Erythroblast (primary cell): ENCODE measurements at regions not wholly inside any gene's neighbourhood (a gene's known extent, or its start where the extent isn't known, plus 50 kb on each side); places are given as distances from the start of the nearest gene placed in this dataset.

Source experiments
- DNase-seq, 2 experiments: peaks; one replicate each; lab custom pipeline; 2025; lab: John Stamatoyannopoulos, UW
- GATA1 ChIP-seq: IDR thresholded peaks from 2 replicates; pipeline ENCODE4 v1.6.1; 2011; ENCODE audit warnings: low read depth, mild to moderate bottlenecking, control low read depth, low read length, moderate library complexity
- POLR2A ChIP-seq: IDR thresholded peaks from 2 replicates; pipeline ENCODE4 v1.6.1; 2011; ENCODE audit warnings: mild to moderate bottlenecking, low read length

GRCh38 chr6:22656706-22657351 is 87.5 kb downstream of the HDGFL1 start:
- no peak for DNase-seq
- TF ChIP-seq POLR2A = no peak
- no peak for TF ChIP-seq GATA1

GRCh38 chr6:22657352-22657980 is 88.1 kb downstream of the HDGFL1 start:
- TF ChIP-seq GATA1 (no peak), POLR2A (no peak)
- DNase-seq = no peak

- TF ChIP-seq POLR2A = no peak
- TF ChIP-seq GATA1 = no peak
Observed at GRCh38 chr6:22658183-22658582, 88.8 kb downstream of the HDGFL1 start.

GRCh38 chr6:22658934-22659333 is 89.6 kb downstream of the HDGFL1 start:
- no peak for DNase-seq
- TF ChIP-seq GATA1 = no peak
- TF ChIP-seq POLR2A = no peak

More at GRCh38 chr6:22658183-22658582, 88.8 kb downstream of the HDGFL1 start:
- no peak for DNase-seq

- TF ChIP-seq POLR2A (no peak), GATA1 (no peak)
- DNase-seq = no peak
Observed at GRCh38 chr6:22664968-22665367, 95.6 kb downstream of the HDGFL1 start.

- no peak for DNase-seq
- TF ChIP-seq POLR2A (no peak), GATA1 (no peak)
Observed at GRCh38 chr6:22666021-22666420, 96.7 kb downstream of the HDGFL1 start.

- TF ChIP-seq POLR2A = no peak
- no peak for TF ChIP-seq GATA1
- no peak for DNase-seq
Observed at GRCh38 chr6:22666586-22666985, 97.2 kb downstream of the HDGFL1 start.

GRCh38 chr6:22667855-22668254 is 98.5 kb downstream of the HDGFL1 start:
- no peak for DNase-seq
- no peak for TF ChIP-seq GATA1
- no peak for TF ChIP-seq POLR2A

GRCh38 chr6:22668307-22668706 is 98.9 kb downstream of the HDGFL1 start:
- DNase-seq = no peak
- TF ChIP-seq POLR2A = no peak
- TF ChIP-seq GATA1 = no peak

- TF ChIP-seq GATA1 (no peak), POLR2A (no peak)
- no peak for DNase-seq
Observed at GRCh38 chr6:22668717-22669116, 99.4 kb downstream of the HDGFL1 start.

- TF ChIP-seq POLR2A (no peak), GATA1 (no peak)
- no peak for DNase-seq
Observed at GRCh38 chr6:22670605-22671004, 101.2 kb downstream of the HDGFL1 start.

- DNase-seq = no peak
- TF ChIP-seq POLR2A = no peak
- no peak for TF ChIP-seq GATA1
Observed at GRCh38 chr6:22673474-22673873, 104.1 kb downstream of the HDGFL1 start.

- TF ChIP-seq GATA1 = no peak
- TF ChIP-seq POLR2A = no peak
- DNase-seq = no peak
Observed at GRCh38 chr6:22680950-22681349, 111.6 kb downstream of the HDGFL1 start.

GRCh38 chr6:22681761-22682160 is 112.4 kb downstream of the HDGFL1 start:
- TF ChIP-seq POLR2A = no peak
- TF ChIP-seq GATA1 = no peak

GRCh38 chr6:22682979-22683378 is 113.6 kb downstream of the HDGFL1 start:
- DNase-seq = no peak
- TF ChIP-seq POLR2A (no peak), GATA1 (no peak)

More at GRCh38 chr6:22681761-22682160, 112.4 kb downstream of the HDGFL1 start:
- no peak for DNase-seq
